GM23338 (cell line): ENCODE measurements at regions not wholly inside any gene's neighbourhood (a gene's known extent, or its start where the extent isn't known, plus 50 kb on each side); places are given as distances from the start of the nearest gene placed in this dataset.

ENCODE experiments used
- ATAC-seq: fragments of 200-7000 bp; cut with Tn5 transposase; 3 replicates; pipeline ENCODE4 v1.9.1; 2020
- DNase-seq: peaks from one replicate; pipeline ENCODE4 v3.0.0-alpha.2; 2015; ENCODE audit warnings: low spot score
- H2AFZ ChIP-seq: fragments of 200-600 bp; sonication (generic); 2 replicates; pipeline ENCODE4 v1.8.0; 2016; ENCODE audit warnings: antibody characterized with exemption, mild to moderate bottlenecking, moderate library complexity
- H3F3A ChIP-seq: fragments of 200-600 bp; sonication (generic); replicated peaks from 2 replicates; pipeline ENCODE4 v1.8.0; 2017; ENCODE audit warnings: antibody characterized with exemption, mixed run types, low read depth
- H3K27ac ChIP-seq: fragments of 200-600 bp; sonication (generic); 2 replicates; pipeline ENCODE4 v1.6.1; 2016; ENCODE audit warnings: low read depth
- H3K27me3 ChIP-seq: fragments of 200-600 bp; sonication (generic); 2 replicates; pipeline ENCODE4 v1.8.0; 2016; ENCODE audit warnings: mild to moderate bottlenecking, mixed run types, moderate library complexity; ENCODE audit not compliant: insufficient read depth
- H3K36me3 ChIP-seq: fragments of 200-600 bp; sonication (generic); 2 replicates; pipeline ENCODE4 v1.8.0; 2016; ENCODE audit warnings: mild to moderate bottlenecking; ENCODE audit not compliant: insufficient read depth
- H3K4me1 ChIP-seq: fragments of 200-600 bp; sonication (generic); 2 replicates; pipeline ENCODE4 v1.8.0; 2016; ENCODE audit warnings: mild to moderate bottlenecking, moderate library complexity; ENCODE audit not compliant: insufficient read depth
- H3K4me2 ChIP-seq: fragments of 200-600 bp; sonication (generic); 2 replicates; pipeline ENCODE4 v1.7.1; 2017; ENCODE audit warnings: mixed run types
- H3K4me3 ChIP-seq: fragments of 200-600 bp; sonication (generic); 2 replicates; pipeline ENCODE4 v1.6.1; 2016; ENCODE audit warnings: mixed run types
- H3K79me2 ChIP-seq: fragments of 200-600 bp; sonication (generic); replicated peaks from 2 replicates; pipeline ENCODE4 v1.8.0; 2017; ENCODE audit warnings: mild to moderate bottlenecking; ENCODE audit not compliant: insufficient read depth
- H3K9me2 ChIP-seq: fragments of 200-600 bp; sonication (generic); 2 replicates; pipeline ENCODE4 v1.8.0; 2017; ENCODE audit not compliant: insufficient read depth
- H4K20me1 ChIP-seq: fragments of 200-600 bp; sonication (generic); replicated peaks from 2 replicates; pipeline ENCODE4 v1.8.0; 2017; ENCODE audit warnings: mild to moderate bottlenecking; ENCODE audit not compliant: insufficient read depth
- H3K27ac Mint-ChIP-seq: 2 replicates; pipeline ENCODE4 v1.8.0; 2020; ENCODE audit warnings: inconsistent platforms, mild to moderate bottlenecking, moderate library complexity, mixed read lengths
- H3K27me3 Mint-ChIP-seq: 3 replicates; pipeline ENCODE4 v1.8.0; 2022; ENCODE audit warnings: low read depth, mild to moderate bottlenecking, moderate library complexity, mixed read lengths, inconsistent platforms; ENCODE audit not compliant: insufficient read depth, poor library complexity
- H3K36me3 Mint-ChIP-seq: 3 replicates; pipeline ENCODE4 v1.8.0; 2021; ENCODE audit warnings: low read depth, mild to moderate bottlenecking, inconsistent platforms, moderate library complexity, mixed read lengths
- H3K4me1 Mint-ChIP-seq: 3 replicates; pipeline ENCODE4 v1.8.0; 2020; ENCODE audit warnings: mild to moderate bottlenecking, inconsistent platforms, mixed read lengths
- H3K4me3 Mint-ChIP-seq: 3 replicates; pipeline ENCODE4 v1.8.0; 2021; ENCODE audit warnings: moderate library complexity, mild to moderate bottlenecking, inconsistent platforms, mixed read lengths
- H3K9me3 Mint-ChIP-seq: 3 replicates; pipeline ENCODE4 v1.8.0; 2020; ENCODE audit warnings: moderate library complexity, mild to moderate bottlenecking, inconsistent platforms, mixed read lengths
- CREB1 ChIP-seq: fragments of 250-450 bp; sonication (Bioruptor Pico); IDR thresholded peaks from 2 replicates; pipeline ENCODE4 v1.5.0; 2020; ENCODE audit warnings: low read depth, mild to moderate bottlenecking, moderate library complexity
- CTCF ChIP-seq, 2 experiments: fragments of 200-600 bp in 1 of 2; sonication (generic) in 1 of 2; conservative IDR thresholded peaks; 2 replicates each; pipeline versions ENCODE4 v1.5.1 to v1.6.1; 2016 to 2017; ENCODE audit warnings: antibody characterized with exemption in 2 of 2, low read depth in 2 of 2, mild to moderate bottlenecking in 2 of 2, moderate library complexity in 1 of 2
- EZH2phosphoT487 ChIP-seq: fragments of 200-600 bp; sonication (generic); IDR thresholded peaks from one replicate; pipeline ENCODE4 v1.8.1; 2018; ENCODE audit warnings: antibody characterized with exemption; ENCODE audit not compliant: unreplicated experiment
- JUNB ChIP-seq: IDR thresholded peaks from one replicate; pipeline ENCODE4 v1.6.1; 2016; ENCODE audit warnings: antibody characterized with exemption; ENCODE audit not compliant: unreplicated experiment
- NANOG ChIP-seq: IDR thresholded peaks from 2 replicates; pipeline ENCODE4 v1.6.1; 2016; ENCODE audit warnings: antibody characterized with exemption, borderline replicate concordance
- POLR2AphosphoS5 ChIP-seq: IDR thresholded peaks from 2 replicates; pipeline ENCODE4 v1.6.1; 2016; ENCODE audit warnings: antibody characterized with exemption, low read depth
- STAT1 ChIP-seq: IDR thresholded peaks from one replicate; pipeline ENCODE4 v1.6.1; 2016; ENCODE audit warnings: antibody characterized with exemption; ENCODE audit not compliant: unreplicated experiment
- ZNF331 ChIP-seq: fragments of 250-450 bp; sonication (Bioruptor Pico); IDR thresholded peaks from 2 replicates; pipeline ENCODE4 v1.5.0; 2020; ENCODE audit warnings: low read depth, mild to moderate bottlenecking, moderate library complexity
- TF ChIP-seq, protein P1 (sequence below): IDR thresholded peaks from one replicate; pipeline ENCODE4 v1.6.1; 2018; ENCODE audit warnings: antibody characterized with exemption; ENCODE audit not compliant: unreplicated experiment
- TF ChIP-seq, protein P2 (sequence below): IDR thresholded peaks from 2 replicates; pipeline ENCODE4 v1.6.1; 2016; ENCODE audit warnings: antibody characterized with exemption

- TF ChIP-seq, protein P1, sequence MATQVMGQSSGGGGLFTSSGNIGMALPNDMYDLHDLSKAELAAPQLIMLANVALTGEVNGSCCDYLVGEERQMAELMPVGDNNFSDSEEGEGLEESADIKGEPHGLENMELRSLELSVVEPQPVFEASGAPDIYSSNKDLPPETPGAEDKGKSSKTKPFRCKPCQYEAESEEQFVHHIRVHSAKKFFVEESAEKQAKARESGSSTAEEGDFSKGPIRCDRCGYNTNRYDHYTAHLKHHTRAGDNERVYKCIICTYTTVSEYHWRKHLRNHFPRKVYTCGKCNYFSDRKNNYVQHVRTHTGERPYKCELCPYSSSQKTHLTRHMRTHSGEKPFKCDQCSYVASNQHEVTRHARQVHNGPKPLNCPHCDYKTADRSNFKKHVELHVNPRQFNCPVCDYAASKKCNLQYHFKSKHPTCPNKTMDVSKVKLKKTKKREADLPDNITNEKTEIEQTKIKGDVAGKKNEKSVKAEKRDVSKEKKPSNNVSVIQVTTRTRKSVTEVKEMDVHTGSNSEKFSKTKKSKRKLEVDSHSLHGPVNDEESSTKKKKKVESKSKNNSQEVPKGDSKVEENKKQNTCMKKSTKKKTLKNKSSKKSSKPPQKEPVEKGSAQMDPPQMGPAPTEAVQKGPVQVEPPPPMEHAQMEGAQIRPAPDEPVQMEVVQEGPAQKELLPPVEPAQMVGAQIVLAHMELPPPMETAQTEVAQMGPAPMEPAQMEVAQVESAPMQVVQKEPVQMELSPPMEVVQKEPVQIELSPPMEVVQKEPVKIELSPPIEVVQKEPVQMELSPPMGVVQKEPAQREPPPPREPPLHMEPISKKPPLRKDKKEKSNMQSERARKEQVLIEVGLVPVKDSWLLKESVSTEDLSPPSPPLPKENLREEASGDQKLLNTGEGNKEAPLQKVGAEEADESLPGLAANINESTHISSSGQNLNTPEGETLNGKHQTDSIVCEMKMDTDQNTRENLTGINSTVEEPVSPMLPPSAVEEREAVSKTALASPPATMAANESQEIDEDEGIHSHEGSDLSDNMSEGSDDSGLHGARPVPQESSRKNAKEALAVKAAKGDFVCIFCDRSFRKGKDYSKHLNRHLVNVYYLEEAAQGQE = no peak
- TF ChIP-seq CREB1 (CRISPR knock-in tag) = no peak
- TF ChIP-seq JUNB = no peak
- no peak for TF ChIP-seq CTCF (conservative IDR thresholded peaks at IDR 0.05; ENCODE audit: low read depth in 2 of 2)
- TF ChIP-seq, protein P2, sequence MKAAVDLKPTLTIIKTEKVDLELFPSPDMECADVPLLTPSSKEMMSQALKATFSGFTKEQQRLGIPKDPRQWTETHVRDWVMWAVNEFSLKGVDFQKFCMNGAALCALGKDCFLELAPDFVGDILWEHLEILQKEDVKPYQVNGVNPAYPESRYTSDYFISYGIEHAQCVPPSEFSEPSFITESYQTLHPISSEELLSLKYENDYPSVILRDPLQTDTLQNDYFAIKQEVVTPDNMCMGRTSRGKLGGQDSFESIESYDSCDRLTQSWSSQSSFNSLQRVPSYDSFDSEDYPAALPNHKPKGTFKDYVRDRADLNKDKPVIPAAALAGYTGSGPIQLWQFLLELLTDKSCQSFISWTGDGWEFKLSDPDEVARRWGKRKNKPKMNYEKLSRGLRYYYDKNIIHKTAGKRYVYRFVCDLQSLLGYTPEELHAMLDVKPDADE = no peak
- no peak for TF ChIP-seq STAT1
Measured at GRCh38 chr2:185990861-185991525, 252.4 kb downstream of the FSIP2 start (continued).

- no peak overlapping the region for H3K4me2 ChIP-seq
- H3K27me3 Mint-ChIP-seq = no peaks in the 10 kb centered on the region
- no peaks in the 10 kb centered on the region for H4K20me1 ChIP-seq
- peaks cover 2% of the 10 kb centered on the region; the same call in 2 of the 3 replicates for H3K4me1 Mint-ChIP-seq
- H2AFZ ChIP-seq = no peak overlapping the region
- no peaks in the 10 kb centered on the region for H3K36me3 Mint-ChIP-seq
- no peak for ATAC-seq
- H3K27ac Mint-ChIP-seq = no peak overlapping the region
- no peaks in the 10 kb centered on the region for H3F3A ChIP-seq
- no peaks in the 10 kb centered on the region for H3K27me3 ChIP-seq
- DNase-seq = no peak
- peaks cover 4% of the 10 kb centered on the region; the same call in 1 of the 2 replicates for H3K4me1 ChIP-seq
- H3K4me3 Mint-ChIP-seq = no peak overlapping the region
- no peaks in the 10 kb centered on the region for H3K9me2 ChIP-seq
- H3K9me3 Mint-ChIP-seq = no peaks in the 10 kb centered on the region
- H3K36me3 ChIP-seq = no peaks in the 10 kb centered on the region
- no peak overlapping the region for H3K4me3 ChIP-seq
- no peaks in the 10 kb centered on the region for H3K79me2 ChIP-seq
- H3K27ac ChIP-seq = no peak overlapping the region
- TF ChIP-seq POLR2AphosphoS5 = no peak
- no peak for TF ChIP-seq JUNB
- no peak for TF ChIP-seq EZH2phosphoT487
- TF ChIP-seq ZNF331 (CRISPR knock-in tag) = no peak
- TF ChIP-seq NANOG = no peak
- TF ChIP-seq, protein P1 = no peak
Measured at GRCh38 chr2:185998562-185999070, 260.0 kb downstream of the FSIP2 start.
